NCI-H526 treated with DMSO at 0.1 percent for 48 hours (cell line): ENCODE measurements at regions not wholly inside any gene's neighbourhood (a gene's known extent, or its start where the extent isn't known, plus 50 kb on each side); places are given as distances from the start of the nearest gene placed in this dataset.

Experiments used
- DNase-seq: peaks from one replicate; lab custom pipeline; 2025; lab: John Stamatoyannopoulos, UW

- DNase-seq: no peak
Measured at GRCh38 chr6:153873541-153873940, 165.5 kb upstream of the OPRM1 start.

- no peak for DNase-seq
Measured at GRCh38 chr6:153872946-153873345, 166.1 kb upstream of the OPRM1 start.

GRCh38 chr6:153862927-153863326 lies 176.1 kb upstream of the OPRM1 start:
- DNase-seq: no peak

- no peak for DNase-seq
Measured at GRCh38 chr6:153862139-153862538, 176.9 kb upstream of the OPRM1 start.

- no peak for DNase-seq
Measured at GRCh38 chr6:153858529-153858928, 180.5 kb upstream of the OPRM1 start.

GRCh38 chr6:153856929-153857376 lies 182.1 kb upstream of the OPRM1 start:
- no peak for DNase-seq

- no peak for DNase-seq
Measured at GRCh38 chr6:153852481-153852880, 186.6 kb upstream of the OPRM1 start.

- DNase-seq: no peak
Measured at GRCh38 chr6:153852034-153852433, 187.0 kb upstream of the OPRM1 start.

- no peak for DNase-seq
Measured at GRCh38 chr6:153849072-153849779, 189.8 kb upstream of the OPRM1 start.

- DNase-seq: no peak
Measured at GRCh38 chr6:153843420-153843819, 195.6 kb upstream of the OPRM1 start.

- DNase-seq: no peak
Measured at GRCh38 chr6:153842491-153842890, 196.5 kb upstream of the OPRM1 start.

GRCh38 chr6:153840039-153840850 lies 198.8 kb upstream of the OPRM1 start:
- DNase-seq: no peak

- no peak for DNase-seq
Measured at GRCh38 chr6:153832543-153832942, 206.5 kb upstream of the OPRM1 start.

GRCh38 chr6:153831350-153832078 lies 207.5 kb upstream of the OPRM1 start:
- DNase-seq: no peak

GRCh38 chr6:153817173-153817572 lies 221.9 kb upstream of the OPRM1 start:
- DNase-seq: no peak

- DNase-seq: no peak
Measured at GRCh38 chr6:153816366-153816765, 222.7 kb upstream of the OPRM1 start.

- no peak for DNase-seq
Measured at GRCh38 chr6:153814136-153814535, 224.9 kb upstream of the OPRM1 start.

- no peak for DNase-seq
Measured at GRCh38 chr6:153804755-153805330, 234.2 kb upstream of the OPRM1 start.

GRCh38 chr6:153801917-153802316 lies 237.1 kb upstream of the OPRM1 start:
- no peak for DNase-seq

GRCh38 chr6:153800580-153801188 lies 238.4 kb upstream of the OPRM1 start:
- no peak for DNase-seq

- no peak for DNase-seq
Measured at GRCh38 chr6:153790876-153791473, 248.1 kb upstream of the OPRM1 start.
